HG03457 (cell line): ENCODE measurements at regions not wholly inside any gene's neighbourhood (a gene's known extent, or its start where the extent isn't known, plus 50 kb on each side); places are given as distances from the start of the nearest gene placed in this dataset.
A peak's percentile ranks its signal among the peaks of the same experiment; 100 is the strongest.
"Not testable (repeated sequence)": the region's sequence is repeated elsewhere in the genome, so short reads cannot be mapped to it uniquely, and the experiment has no call there.

Experiments
- ATAC-seq: cut with Tn5 transposase; IDR thresholded peaks from one replicate; pipeline ENCODE4 v1.9.1; 2021; ENCODE audit warnings: moderate number of reproducible peaks; ENCODE audit not compliant: unreplicated experiment

- no peak for ATAC-seq
These were observed 145.7 kb upstream of the RORA start for GRCh38 chr15:61374848-61375247.

GRCh38 chr15:61367953-61368352, 138.9 kb upstream of the RORA start:
- no peak for ATAC-seq

- ATAC-seq = no peak
These were observed 135.8 kb upstream of the RORA start for GRCh38 chr15:61364871-61365270.

GRCh38 chr15:61362912-61363311, 133.8 kb upstream of the RORA start:
- ATAC-seq = not testable (repeated sequence)

GRCh38 chr15:61344293-61344692, 115.2 kb upstream of the RORA start:
- no peak for ATAC-seq

GRCh38 chr15:61342390-61342789, 113.3 kb upstream of the RORA start:
- no peak for ATAC-seq

GRCh38 chr15:61339516-61339915, 110.4 kb upstream of the RORA start:
- ATAC-seq = no peak

GRCh38 chr15:61337541-61337940, 108.4 kb upstream of the RORA start:
- no peak for ATAC-seq

GRCh38 chr15:61336026-61336638, 107.0 kb upstream of the RORA start:
- no peak for ATAC-seq

- ATAC-seq = not testable (repeated sequence)
These were observed 105.6 kb upstream of the RORA start for GRCh38 chr15:61334714-61335113.

- ATAC-seq = no peak
These were observed 101.9 kb upstream of the RORA start for GRCh38 chr15:61331019-61331418.

- peak; percentile 74 for ATAC-seq
These were observed 98.0 kb upstream of the RORA start for GRCh38 chr15:61327019-61327631.

- no peak for ATAC-seq
These were observed 90.8 kb upstream of the RORA start for GRCh38 chr15:61319892-61320291.

- ATAC-seq = no peak
These were observed 89.9 kb upstream of the RORA start for GRCh38 chr15:61318802-61319525.

- no peak for ATAC-seq
These were observed 89.2 kb upstream of the RORA start for GRCh38 chr15:61318301-61318700.

- no peak for ATAC-seq
These were observed 86.4 kb upstream of the RORA start for GRCh38 chr15:61315471-61315870.

GRCh38 chr15:61314427-61314826, 85.3 kb upstream of the RORA start:
- ATAC-seq = no peak

GRCh38 chr15:61309617-61310016, 80.5 kb upstream of the RORA start:
- ATAC-seq = no peak

GRCh38 chr15:61309031-61309511, 80.0 kb upstream of the RORA start:
- ATAC-seq = no peak

- ATAC-seq = no peak
These were observed 79.3 kb upstream of the RORA start for GRCh38 chr15:61308437-61308836.

- no peak for ATAC-seq
These were observed 78.4 kb upstream of the RORA start for GRCh38 chr15:61307474-61307873.

GRCh38 chr15:61301701-61302100, 72.6 kb upstream of the RORA start:
- ATAC-seq = no peak
